22Rv1 (cell line): ENCODE measurements at regions not wholly inside any gene's neighbourhood (a gene's known extent, or its start where the extent isn't known, plus 50 kb on each side); places are given as distances from the start of the nearest gene placed in this dataset.

Experiments
- H3K27ac ChIP-seq: fragments of 450-650 bp; 2 replicates; pipeline ENCODE4 v1.5.1; 2017
- ZFX ChIP-seq: fragments of 450-650 bp; IDR thresholded peaks from 2 replicates; pipeline ENCODE4 v1.6.1; 2017; ENCODE audit warnings: antibody characterized with exemption, borderline replicate concordance
- TF ChIP-seq, protein P1 (sequence below): fragments of 450-650 bp; IDR thresholded peaks from 2 replicates; pipeline ENCODE4 v1.5.1; 2017; ENCODE audit warnings: mild to moderate bottlenecking

DNA sequence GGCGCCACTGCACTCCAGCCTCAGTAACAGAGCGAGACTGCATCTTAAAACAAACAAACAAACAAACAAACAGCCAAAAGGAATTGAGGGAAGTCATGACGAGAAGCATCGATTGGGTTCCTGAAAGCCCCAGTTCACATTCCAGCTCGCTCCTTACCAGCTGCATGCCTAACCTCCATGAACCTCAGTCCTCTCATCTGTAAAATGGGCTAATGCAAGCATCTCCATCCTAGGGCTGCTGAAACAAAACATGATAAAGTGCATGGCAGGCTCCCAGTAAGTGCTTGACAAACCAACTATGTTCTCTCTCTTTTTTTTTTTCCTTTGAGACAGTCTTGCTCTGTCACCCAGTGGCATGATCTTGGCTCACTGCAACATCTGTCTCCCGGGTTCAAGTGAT is 79.7 kb upstream of the DISP3 start:
- H3K27ac ChIP-seq: no peak overlapping the region
- TF ChIP-seq, protein P1, sequence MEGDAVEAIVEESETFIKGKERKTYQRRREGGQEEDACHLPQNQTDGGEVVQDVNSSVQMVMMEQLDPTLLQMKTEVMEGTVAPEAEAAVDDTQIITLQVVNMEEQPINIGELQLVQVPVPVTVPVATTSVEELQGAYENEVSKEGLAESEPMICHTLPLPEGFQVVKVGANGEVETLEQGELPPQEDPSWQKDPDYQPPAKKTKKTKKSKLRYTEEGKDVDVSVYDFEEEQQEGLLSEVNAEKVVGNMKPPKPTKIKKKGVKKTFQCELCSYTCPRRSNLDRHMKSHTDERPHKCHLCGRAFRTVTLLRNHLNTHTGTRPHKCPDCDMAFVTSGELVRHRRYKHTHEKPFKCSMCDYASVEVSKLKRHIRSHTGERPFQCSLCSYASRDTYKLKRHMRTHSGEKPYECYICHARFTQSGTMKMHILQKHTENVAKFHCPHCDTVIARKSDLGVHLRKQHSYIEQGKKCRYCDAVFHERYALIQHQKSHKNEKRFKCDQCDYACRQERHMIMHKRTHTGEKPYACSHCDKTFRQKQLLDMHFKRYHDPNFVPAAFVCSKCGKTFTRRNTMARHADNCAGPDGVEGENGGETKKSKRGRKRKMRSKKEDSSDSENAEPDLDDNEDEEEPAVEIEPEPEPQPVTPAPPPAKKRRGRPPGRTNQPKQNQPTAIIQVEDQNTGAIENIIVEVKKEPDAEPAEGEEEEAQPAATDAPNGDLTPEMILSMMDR: no peak

- TF ChIP-seq ZFX: no peak
- TF ChIP-seq, protein P1: no peak
- H3K27ac ChIP-seq: no peak overlapping the region
Measured at GRCh38 chr1:11400155-11400554, 78.8 kb upstream of the DISP3 start.

DNA sequence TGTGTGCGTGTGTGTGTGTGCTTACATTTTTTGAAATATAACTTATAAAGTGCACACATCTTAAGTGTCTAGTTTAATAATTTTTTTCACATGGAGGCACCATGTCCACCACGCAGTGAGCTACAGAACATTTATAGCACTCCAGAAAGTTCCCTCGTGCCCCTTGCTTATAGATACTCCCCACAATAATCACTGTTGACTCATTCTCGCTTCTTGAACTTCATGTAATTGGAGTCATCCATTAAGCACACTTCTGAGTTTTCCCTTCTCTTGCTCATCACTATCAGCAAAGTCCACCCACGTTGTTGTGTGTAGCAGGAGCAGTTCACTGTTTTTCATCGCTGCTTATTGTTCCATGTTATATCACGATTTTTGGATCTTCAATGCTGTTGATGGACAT is 78.4 kb upstream of the DISP3 start:
- no peak for TF ChIP-seq ZFX
- TF ChIP-seq, protein P1: no peak
- no peak overlapping the region for H3K27ac ChIP-seq

DNA sequence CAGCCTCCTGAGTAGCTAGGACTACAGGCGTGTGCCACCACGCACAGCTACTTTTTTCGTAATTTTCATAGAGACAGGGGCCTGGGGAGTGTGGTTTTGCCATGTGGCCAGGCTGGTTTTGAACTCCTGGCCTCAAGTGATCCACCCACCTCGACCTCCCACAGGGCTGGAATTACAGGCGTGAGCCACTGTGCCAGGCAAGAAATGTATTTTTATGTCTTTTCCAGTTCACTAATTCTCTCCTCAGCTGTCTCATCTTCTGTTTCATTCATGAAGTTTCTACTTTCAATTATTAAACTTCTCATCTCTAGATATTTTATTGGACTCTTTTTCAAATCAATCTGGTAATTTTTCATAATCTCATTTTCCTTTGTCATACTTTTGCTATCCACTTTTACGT is 72.1 kb upstream of the DISP3 start:
- H3K27ac ChIP-seq: no peak overlapping the region
- TF ChIP-seq, protein P1: no peak
- TF ChIP-seq ZFX: no peak

DNA sequence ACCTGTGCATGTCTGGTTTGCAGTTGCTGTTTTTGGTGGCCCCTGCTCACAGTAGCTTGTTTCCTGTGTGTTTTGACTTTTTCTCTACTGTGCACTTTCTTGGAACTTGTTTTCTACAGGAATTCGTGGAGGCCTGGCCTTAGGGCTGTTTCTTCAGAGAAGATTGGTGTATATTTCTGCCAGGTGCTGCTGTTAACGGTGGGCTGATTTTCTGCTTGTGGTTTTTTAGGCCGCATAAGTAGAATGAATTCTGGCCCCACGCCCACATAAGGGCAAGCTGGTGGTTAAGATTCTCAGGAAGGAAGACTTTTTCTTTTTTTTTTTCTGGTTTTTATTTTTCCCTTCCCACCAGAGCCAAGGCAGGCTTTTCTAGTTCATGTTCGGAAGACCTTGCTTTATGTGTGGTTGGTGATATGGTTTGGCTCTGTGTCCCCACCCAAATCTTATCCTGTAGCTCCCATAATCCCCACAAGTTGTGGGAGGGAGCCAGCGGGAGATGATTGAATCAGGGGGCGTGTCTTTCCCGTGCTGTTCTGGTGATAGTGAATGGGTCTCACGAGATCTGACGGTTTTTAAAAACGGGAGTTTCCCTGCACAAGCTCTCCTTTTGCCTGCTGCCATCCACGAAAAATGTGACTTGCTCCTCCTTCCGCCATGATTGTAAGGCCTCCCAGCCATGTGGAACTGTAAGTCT is 71.5 kb upstream of the DISP3 start:
- no peak overlapping the region for H3K27ac ChIP-seq

GRCh38 chr1:11412141-11412540 is 66.8 kb upstream of the DISP3 start:
- no peak overlapping the region for H3K27ac ChIP-seq
- TF ChIP-seq, protein P1: no peak
- no peak for TF ChIP-seq ZFX

More for the DNA sequence above, 71.5 kb upstream of the DISP3 start:
- TF ChIP-seq, protein P1: no peak
- TF ChIP-seq ZFX: no peak

GRCh38 chr1:11413986-11414391 is 65.0 kb upstream of the DISP3 start:
- no peak for TF ChIP-seq ZFX
- TF ChIP-seq, protein P1: no peak
- no peak overlapping the region for H3K27ac ChIP-seq
